GM12878 (cell line): ENCODE measurements at regions not wholly inside any gene's neighbourhood (a gene's known extent, or its start where the extent isn't known, plus 50 kb on each side); places are given as distances from the start of the nearest gene placed in this dataset.

Experiments
- ATAC-seq: fragments of 200-7000 bp; cut with Tn5 transposase; 3 replicates; pipeline ENCODE4 v1.9.1; 2020; ENCODE audit warnings: mild to moderate bottlenecking, moderate library complexity
- BruUV-seq: library from RNA; stranded (reverse); fragments of 400-500 nt; replicated peaks from 2 replicates; lab custom pipeline; 2021; lab: Mats Ljungman, UMichigan
- CTCF ChIA-PET: fragments of 300-600 bp; sonication (Branson Sonifier 250); formaldehyde crosslinking; extraction: SDS; loops from one replicate; lab custom pipeline; 2021; ENCODE audit warnings: inconsistent platforms; lab: Yijun Ruan, JAX
- POLR2A ChIA-PET: fragments of 350-600 bp; formaldehyde crosslinking; extraction: SDS; loops from one replicate; lab custom pipeline; 2021; ENCODE audit warnings: inconsistent platforms; lab: Charles Lee
- RAD21 ChIA-PET: fragments of 300-600 bp; sonication (Branson Sonifier 250); formaldehyde crosslinking; loops from one replicate; lab custom pipeline; 2023; ENCODE audit warnings: antibody characterized with exemption; ENCODE audit not compliant: unreplicated experiment; lab: Charles Lee
- SMC1A ChIA-PET: fragments of 300-600 bp; sonication (Branson Sonifier 250); formaldehyde crosslinking; loops from one replicate; lab custom pipeline; 2023; ENCODE audit not compliant: unreplicated experiment, uncharacterized antibody; lab: Charles Lee
- DNase-seq: peaks from one replicate; pipeline ENCODE4 v3.0.0-alpha.2; 2011; ENCODE audit warnings: low read depth, low spot score
- FAIRE-seq: peaks from 3 replicates; lab custom pipeline; 2011; peaks lifted over from hg19 to GRCh38; lab: Jason Lieb, UNC
- H2AFZ ChIP-seq: 2 replicates; pipeline ENCODE4 v1.6.0; 2011; ENCODE audit warnings: low read depth, low read length, control low read depth; ENCODE audit not compliant: control insufficient read depth
- H3K27ac ChIP-seq: 2 replicates; pipeline ENCODE4 v1.5.1; 2011; ENCODE audit warnings: control low read depth; ENCODE audit not compliant: control insufficient read depth, insufficient read depth
- H3K27me3 ChIP-seq, 2 experiments: replicated peaks in 1 of 2; 2 replicates each; pipeline versions ENCODE4 v1.6.0 to v1.6.1; 2011; ENCODE audit warnings: low read length in 1 of 2; ENCODE audit not compliant: control insufficient read depth in 2 of 2, insufficient read depth in 2 of 2
- H3K36me3 ChIP-seq, 2 experiments: 2 replicates each; pipeline ENCODE4 v1.5.1; 2011; ENCODE audit warnings: low read length in 1 of 2; ENCODE audit not compliant: control insufficient read depth in 2 of 2, insufficient read depth in 2 of 2
- H3K4me1 ChIP-seq: 2 replicates; pipeline ENCODE4 v1.6.1; 2011; ENCODE audit warnings: mild to moderate bottlenecking, low read length, moderate library complexity, mixed read lengths; ENCODE audit not compliant: control insufficient read depth, insufficient read depth
- H3K4me2 ChIP-seq: 2 replicates; pipeline ENCODE4 v1.6.0; 2011; ENCODE audit warnings: control low read depth; ENCODE audit not compliant: control insufficient read depth, insufficient read depth
- H3K4me3 ChIP-seq: fragments of 200-600 bp; sonication (generic); 2 replicates; pipeline ENCODE4 v1.5.1; 2016
- H3K79me2 ChIP-seq: 2 replicates; pipeline ENCODE4 v1.6.0; 2011; ENCODE audit warnings: low read length; ENCODE audit not compliant: control insufficient read depth, insufficient read depth
- H3K9ac ChIP-seq: 2 replicates; pipeline ENCODE4 v1.8.0; 2011; ENCODE audit warnings: low read length, control low read depth, mixed read lengths; ENCODE audit not compliant: control insufficient read depth, insufficient read depth
- H3K9me3 ChIP-seq: replicated peaks from 3 replicates; pipeline ENCODE4 v1.5.1; 2011; ENCODE audit warnings: mild to moderate bottlenecking, low read length; ENCODE audit not compliant: control insufficient read depth, insufficient read depth
- H4K20me1 ChIP-seq: 2 replicates; pipeline ENCODE4 v1.6.0; 2011; ENCODE audit not compliant: control insufficient read depth, insufficient read depth
- CHD2 ChIP-seq: IDR thresholded peaks from 2 replicates; pipeline ENCODE4 v1.6.1; 2011; ENCODE audit warnings: low read depth, low read length, improper control_type of control experiment, borderline replicate concordance
- CTCF ChIP-seq, 3 experiments: IDR thresholded peaks in 2 of 3; conservative IDR thresholded peaks in 1 of 3; 2 replicates each; pipeline ENCODE4 v1.5.1; 2011; ENCODE audit warnings: low read depth in 3 of 3, low read length in 3 of 3, mild to moderate bottlenecking in 3 of 3, control low read depth in 2 of 3, moderate library complexity in 2 of 3, inconsistent platforms in 1 of 3, mixed read lengths in 1 of 3; ENCODE audit not compliant: control insufficient read depth in 2 of 3, insufficient read depth in 1 of 3; ENCODE audit errors: extremely low read depth in 1 of 3
- DPF2 ChIP-seq: fragments of 450-650 bp; IDR thresholded peaks from 2 replicates; pipeline ENCODE4 v1.6.1; 2017; ENCODE audit warnings: mild to moderate bottlenecking
- KAT2A ChIP-seq: conservative IDR thresholded peaks from 2 replicates; pipeline ENCODE4 v1.6.1; 2011; ENCODE audit warnings: low read depth, low read length; ENCODE audit not compliant: control insufficient read depth
- KLF5 ChIP-seq: fragments of 450-650 bp; IDR thresholded peaks from 2 replicates; pipeline ENCODE4 v1.6.1; 2014; ENCODE audit warnings: mild to moderate bottlenecking; ENCODE audit not compliant: partially characterized antibody
- LARP7 ChIP-seq: fragments of 450-650 bp; IDR thresholded peaks from 2 replicates; pipeline ENCODE4 v1.6.1; 2017; ENCODE audit warnings: mild to moderate bottlenecking
- NKRF ChIP-seq: fragments of 450-650 bp; conservative IDR thresholded peaks from 2 replicates; pipeline ENCODE4 v1.6.1; 2017; ENCODE audit warnings: mild to moderate bottlenecking, moderate library complexity
- NR2C2 ChIP-seq: IDR thresholded peaks from 2 replicates; pipeline ENCODE4 v1.6.1; 2011; ENCODE audit warnings: borderline replicate concordance, low read depth; ENCODE audit not compliant: control insufficient read depth, insufficient read length
- PML ChIP-seq: IDR thresholded peaks from 2 replicates; pipeline ENCODE4 v1.6.1; 2012; ENCODE audit warnings: low read length, inconsistent platforms
- WGBS: methylation state at CpG from one replicate; pipeline ENCODE4 v1.1.6; 2016; ENCODE audit warnings: low lambda C conversion rate; ENCODE audit not compliant: insufficient replicate concordance, insufficient coverage; ENCODE audit errors: missing lambda C conversion rate; 5-methylcytosine and 5-hydroxymethylcytosine counted together
- in situ Hi-C: fragments of 300-500 bp; cut with MboI; formaldehyde crosslinking; loops from 9 replicates; pipeline ENCODE4 v1.14.3; 2018; ENCODE audit warnings: mixed read lengths
- intact Hi-C: fragments of 100-400 bp; cut with micrococcal nuclease; formaldehyde crosslinking; loops from one replicate; pipeline ENCODE4 v1.14.2; 2022; ENCODE audit not compliant: unreplicated experiment
- TF ChIP-seq, protein P1 (sequence below): IDR thresholded peaks from 2 replicates; pipeline ENCODE4 v1.6.1; 2012; ENCODE audit warnings: low read depth, low read length, improper control_type of control experiment
- TF ChIP-seq, protein P2 (sequence below): fragments of 450-650 bp; IDR thresholded peaks from 2 replicates; pipeline ENCODE4 v1.6.1; 2017; ENCODE audit warnings: low read depth, mild to moderate bottlenecking, moderate library complexity

- Histone ChIP-seq H3K4me3 (no peak overlapping the region), H3K4me1 (no peaks in the 10 kb centered on the region), H3K9me3 (no peaks in the 10 kb centered on the region; the same call in 2 of the 3 replicates), H4K20me1 (no peaks in the 10 kb centered on the region), H3K36me3 (no peaks in the 10 kb centered on the region), H3K9ac (no peak overlapping the region), H2AFZ (no peak overlapping the region), H3K79me2 (no peaks in the 10 kb centered on the region), H3K27ac (no peak overlapping the region), H3K27me3 (peaks cover 0 to 1% of the 10 kb centered on the region in 2 experiments; a peak in 2 of 4 replicates), H3K4me2 (no peak overlapping the region)
- TF ChIP-seq KAT2A (no peak), CTCF (IDR thresholded peaks at IDR 0.05 in 2 of 3, conservative IDR thresholded peaks at IDR 0.05 in 1 of 3; ENCODE audit: control insufficient read depth in 2 of 3, extremely low read depth in 1 of 3, insufficient read depth in 1 of 3, low read depth in 3 of 3, low read length in 3 of 3) (peak in 2 of 3 experiments; percentile 32 to 34; a peak in 3 of 6 replicates)
- in situ Hi-C loops: no loop called here
- no peak for FAIRE-seq
- ChIA-PET RAD21 (no interaction called here), SMC1A (no interaction called here), CTCF (interaction anchor here (0.5 to 1.2 kb wide), 2 partner anchors 14 to 27 kb away, joined by 3 read pairs; no protein-coding TSS in a partner anchor), POLR2A (no interaction called here)
- 27% methylated on average over 9 of the region's 9 CpGs for WGBS
- BruUV-seq: no TSS peak
- no peak for DNase-seq
- ATAC-seq: no peak
- intact Hi-C loops: no loop called here
These were observed 245.1 kb downstream of the MYLK4 start for GRCh38 chr6:2505624-2506023.

- ATAC-seq (no peak), DNase-seq (no peak), FAIRE-seq (no peak)
- in situ Hi-C loops (no loop called here), intact Hi-C loops (no loop called here)
- ChIA-PET CTCF (no interaction called here), SMC1A (no interaction called here), POLR2A (no interaction called here), RAD21 (interaction anchor here (0.5 kb wide), 1 partner anchor 388 kb away, joined by 4 read pairs; no protein-coding TSS in a partner anchor)
- BruUV-seq: no TSS peak
- Histone ChIP-seq H3K4me2 (no peak overlapping the region), H3K9ac (no peak overlapping the region), H3K79me2 (no peaks in the 10 kb centered on the region), H4K20me1 (no peaks in the 10 kb centered on the region), H3K36me3 (no peaks in the 10 kb centered on the region), H3K4me1 (no peaks in the 10 kb centered on the region), H3K9me3 (no peaks in the 10 kb centered on the region; the same call in 2 of the 3 replicates), H2AFZ (no peak overlapping the region), H3K4me3 (no peak overlapping the region), H3K27ac (no peak overlapping the region), H3K27me3 (peaks cover 0 to 1% of the 10 kb centered on the region in 2 experiments; a peak in 1 of 4 replicates)
- 0% methylated on average over 1 of the region's 1 CpG for WGBS
- TF ChIP-seq DPF2 (no peak), CHD2 (no peak), LARP7 (no peak), KLF5 (no peak), NR2C2 (no peak), NKRF (no peak), PML (no peak)
- TF ChIP-seq, protein P1, sequence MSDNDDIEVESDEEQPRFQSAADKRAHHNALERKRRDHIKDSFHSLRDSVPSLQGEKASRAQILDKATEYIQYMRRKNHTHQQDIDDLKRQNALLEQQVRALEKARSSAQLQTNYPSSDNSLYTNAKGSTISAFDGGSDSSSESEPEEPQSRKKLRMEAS: no peak
- TF ChIP-seq, protein P2, sequence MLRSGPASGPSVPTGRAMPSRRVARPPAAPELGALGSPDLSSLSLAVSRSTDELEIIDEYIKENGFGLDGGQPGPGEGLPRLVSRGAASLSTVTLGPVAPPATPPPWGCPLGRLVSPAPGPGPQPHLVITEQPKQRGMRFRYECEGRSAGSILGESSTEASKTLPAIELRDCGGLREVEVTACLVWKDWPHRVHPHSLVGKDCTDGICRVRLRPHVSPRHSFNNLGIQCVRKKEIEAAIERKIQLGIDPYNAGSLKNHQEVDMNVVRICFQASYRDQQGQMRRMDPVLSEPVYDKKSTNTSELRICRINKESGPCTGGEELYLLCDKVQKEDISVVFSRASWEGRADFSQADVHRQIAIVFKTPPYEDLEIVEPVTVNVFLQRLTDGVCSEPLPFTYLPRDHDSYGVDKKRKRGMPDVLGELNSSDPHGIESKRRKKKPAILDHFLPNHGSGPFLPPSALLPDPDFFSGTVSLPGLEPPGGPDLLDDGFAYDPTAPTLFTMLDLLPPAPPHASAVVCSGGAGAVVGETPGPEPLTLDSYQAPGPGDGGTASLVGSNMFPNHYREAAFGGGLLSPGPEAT: no peak
These were observed 246.1 kb downstream of the MYLK4 start for GRCh38 chr6:2504495-2505064.
